Keratinocyte (primary cell): ENCODE measurements at regions not wholly inside any gene's neighbourhood (a gene's known extent, or its start where the extent isn't known, plus 50 kb on each side); places are given as distances from the start of the nearest gene placed in this dataset.

ENCODE experiments used
- CTCF ChIP-seq, 3 experiments: IDR thresholded peaks in 1 of 3; conservative IDR thresholded peaks in 1 of 3; optimal IDR thresholded peaks in 1 of 3; 2 replicates in 2 of 3; 3 replicates in 1 of 3; pipeline versions ENCODE3 to v1.5.1; 2011; ENCODE audit warnings: low read length in 3 of 3, mild to moderate bottlenecking in 3 of 3, moderate library complexity in 2 of 3, control low read depth in 1 of 3, inconsistent platforms in 1 of 3; ENCODE audit not compliant: insufficient read depth in 2 of 3; ENCODE audit errors: extremely low read depth in 1 of 3
- EZH2 ChIP-seq: IDR thresholded peaks from one replicate; pipeline ENCODE4 v1.6.1; 2012; ENCODE audit warnings: inconsistent platforms, mild to moderate bottlenecking, low read length, moderate library complexity

- TF ChIP-seq CTCF (optimal IDR thresholded peaks at IDR 0.05 in 1 of 3, IDR thresholded peaks at IDR 0.05 in 1 of 3, conservative IDR thresholded peaks at IDR 0.05 in 1 of 3; ENCODE audit: extremely low read depth in 1 of 3, insufficient read depth in 2 of 3, low read length in 3 of 3) (no peak), EZH2 (no peak)
Measured at GRCh38 chr4:57668621-57669020, 558.4 kb upstream of the IGFBP7 start.
